HG02763 (cell line): ENCODE measurements at regions not wholly inside any gene's neighbourhood (a gene's known extent, or its start where the extent isn't known, plus 50 kb on each side); places are given as distances from the start of the nearest gene placed in this dataset.

Experiments
- ATAC-seq: cut with Tn5 transposase; IDR thresholded peaks from one replicate; pipeline ENCODE4 v1.9.1; 2021; ENCODE audit warnings: mild to moderate bottlenecking, moderate library complexity; ENCODE audit not compliant: unreplicated experiment

- no peak for ATAC-seq
These were observed 82.3 kb upstream of the PHACTR2 start for GRCh38 chr6:143595251-143596036.

- ATAC-seq, result no peak
These were observed 83.1 kb upstream of the PHACTR2 start for GRCh38 chr6:143594647-143595046.

- no peak for ATAC-seq
These were observed 80.8 kb upstream of the FUCA2 start for GRCh38 chr6:143592335-143592734.

GRCh38 chr6:143591441-143591840 lies 79.9 kb upstream of the FUCA2 start:
- ATAC-seq, result no peak

- no peak for ATAC-seq
These were observed 77.6 kb upstream of the FUCA2 start for GRCh38 chr6:143589162-143589561.

GRCh38 chr6:143586557-143586956 lies 75.0 kb upstream of the FUCA2 start:
- no peak for ATAC-seq

GRCh38 chr6:143585716-143586115 lies 74.2 kb upstream of the FUCA2 start:
- ATAC-seq, result no peak

DNA sequence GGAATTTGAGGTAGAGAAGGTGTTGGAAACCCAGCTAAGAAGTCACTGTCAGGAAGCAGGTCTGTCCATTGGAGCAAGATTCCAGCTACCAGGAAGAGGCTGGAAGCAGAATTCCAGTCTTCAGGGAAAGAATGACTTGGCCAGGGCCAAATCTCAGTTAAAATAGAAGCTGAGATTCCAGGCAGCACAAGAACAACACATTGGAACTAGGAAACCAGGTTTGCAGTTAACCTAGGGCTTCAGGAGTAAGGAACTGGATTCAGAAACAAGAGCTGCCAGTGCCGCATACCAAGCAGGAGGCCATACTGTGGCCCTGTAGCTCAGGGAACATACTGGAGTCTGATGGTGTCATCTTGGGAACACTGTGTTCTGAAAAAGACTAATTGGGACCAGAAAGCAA lies 73.7 kb upstream of the FUCA2 start:
- ATAC-seq, result no peak

DNA sequence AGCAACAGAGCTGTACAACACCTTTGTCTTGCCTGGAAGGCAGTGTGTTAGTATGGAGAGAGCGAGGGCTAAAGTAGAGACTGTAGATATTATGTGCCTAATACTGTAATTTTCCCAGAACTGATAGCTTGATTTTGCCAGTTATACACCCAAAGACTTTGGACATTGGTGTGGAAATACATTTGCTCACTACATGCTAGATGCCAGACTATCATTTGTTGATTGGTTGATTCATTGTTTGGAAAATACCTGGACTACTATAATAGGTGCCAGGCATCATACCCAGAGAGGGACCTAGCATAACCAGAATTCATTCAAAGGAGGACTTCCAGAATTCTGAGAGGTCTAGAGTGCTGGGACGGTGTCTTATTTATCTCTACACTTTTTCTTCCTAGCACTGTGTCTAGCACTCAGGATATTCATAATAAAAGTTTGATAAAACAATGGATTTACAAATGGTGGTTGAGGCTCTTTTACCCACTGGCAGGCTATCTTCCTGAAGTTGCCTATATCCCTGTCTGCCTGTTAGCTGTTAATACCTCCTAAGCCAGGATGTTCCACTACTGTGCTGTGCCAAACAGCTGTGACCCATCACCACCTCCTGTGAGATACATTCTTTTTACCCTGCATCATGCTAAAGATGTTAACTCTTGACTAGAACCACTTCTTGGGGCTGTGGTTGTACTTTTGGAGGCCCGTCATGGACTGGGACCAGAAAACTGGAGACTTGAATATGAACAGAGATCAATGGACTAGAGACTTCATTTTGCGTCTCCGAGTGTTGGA lies 72.2 kb upstream of the FUCA2 start:
- no peak for ATAC-seq

DNA sequence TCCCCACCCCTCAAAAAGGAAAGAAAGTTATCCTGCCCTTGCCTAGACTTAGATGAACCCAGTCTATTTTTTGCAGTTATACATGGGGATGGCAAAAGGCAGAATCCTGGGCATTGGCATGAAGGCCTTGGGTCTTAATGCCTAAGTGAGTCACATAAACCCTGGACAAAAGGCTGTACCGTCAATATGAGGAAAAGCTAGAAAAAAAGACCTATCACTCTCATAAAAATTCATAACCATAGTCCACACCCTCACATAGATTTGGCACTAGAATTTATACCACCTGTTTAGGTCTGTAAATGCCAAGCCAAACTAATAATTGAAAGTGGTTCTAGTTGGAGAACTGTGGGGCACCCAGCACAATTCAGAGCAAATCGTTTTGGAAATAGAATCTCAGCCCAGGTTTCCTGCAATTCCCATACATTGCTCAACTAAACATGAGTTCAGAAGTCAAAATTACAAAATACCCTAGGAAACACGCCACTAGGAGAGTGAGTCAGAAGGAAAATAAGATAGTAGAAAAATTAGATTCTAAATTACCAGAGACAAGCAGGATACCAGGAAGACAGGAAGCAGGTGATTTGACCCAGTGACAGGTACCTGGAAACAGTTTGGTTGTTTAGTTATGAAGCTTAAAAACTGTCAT lies 70.4 kb upstream of the FUCA2 start:
- ATAC-seq, result no peak

DNA sequence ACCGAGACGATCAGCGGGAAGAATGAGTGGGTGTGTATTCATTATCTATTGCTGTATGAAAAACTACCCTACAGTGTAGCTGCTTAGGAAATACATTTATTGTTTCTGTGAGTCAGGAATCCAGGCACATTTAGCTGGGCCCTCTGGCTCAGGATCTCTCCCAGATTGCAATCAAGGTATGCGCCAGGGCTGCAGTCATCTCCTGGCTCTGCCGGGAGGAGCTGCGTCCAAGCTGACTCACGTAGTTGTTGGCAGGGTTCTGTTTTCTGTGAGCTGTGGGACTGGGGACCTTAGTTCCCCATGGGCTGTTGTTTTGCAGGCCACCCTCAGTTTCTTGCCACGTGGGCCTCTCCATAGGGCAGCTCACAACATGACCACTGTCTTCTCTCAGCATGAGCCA lies 68.2 kb upstream of the FUCA2 start:
- no peak for ATAC-seq

GRCh38 chr6:143578054-143578453 lies 66.5 kb upstream of the FUCA2 start:
- no peak for ATAC-seq

GRCh38 chr6:143575901-143576426 lies 64.4 kb upstream of the FUCA2 start:
- ATAC-seq, result no peak

DNA sequence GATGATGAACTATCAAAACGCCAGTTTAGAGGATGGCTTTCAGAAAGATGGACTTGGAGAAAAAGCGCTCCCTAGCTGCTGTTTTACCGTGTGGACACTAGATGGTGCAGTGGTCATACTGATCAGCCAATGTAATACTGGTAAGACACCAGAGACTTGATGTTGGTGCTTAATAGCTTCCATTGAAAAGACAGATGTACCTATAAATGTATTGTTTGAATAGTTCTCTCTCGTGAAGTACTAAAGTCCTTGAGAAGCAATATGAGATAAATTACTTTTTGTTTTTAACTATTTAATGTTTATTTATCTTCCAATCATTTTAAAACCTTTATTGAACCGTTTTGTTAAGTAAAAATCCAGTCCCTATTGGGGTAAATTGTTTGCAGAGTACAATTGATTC lies 63.9 kb upstream of the FUCA2 start:
- ATAC-seq, result peak; percentile 82

DNA sequence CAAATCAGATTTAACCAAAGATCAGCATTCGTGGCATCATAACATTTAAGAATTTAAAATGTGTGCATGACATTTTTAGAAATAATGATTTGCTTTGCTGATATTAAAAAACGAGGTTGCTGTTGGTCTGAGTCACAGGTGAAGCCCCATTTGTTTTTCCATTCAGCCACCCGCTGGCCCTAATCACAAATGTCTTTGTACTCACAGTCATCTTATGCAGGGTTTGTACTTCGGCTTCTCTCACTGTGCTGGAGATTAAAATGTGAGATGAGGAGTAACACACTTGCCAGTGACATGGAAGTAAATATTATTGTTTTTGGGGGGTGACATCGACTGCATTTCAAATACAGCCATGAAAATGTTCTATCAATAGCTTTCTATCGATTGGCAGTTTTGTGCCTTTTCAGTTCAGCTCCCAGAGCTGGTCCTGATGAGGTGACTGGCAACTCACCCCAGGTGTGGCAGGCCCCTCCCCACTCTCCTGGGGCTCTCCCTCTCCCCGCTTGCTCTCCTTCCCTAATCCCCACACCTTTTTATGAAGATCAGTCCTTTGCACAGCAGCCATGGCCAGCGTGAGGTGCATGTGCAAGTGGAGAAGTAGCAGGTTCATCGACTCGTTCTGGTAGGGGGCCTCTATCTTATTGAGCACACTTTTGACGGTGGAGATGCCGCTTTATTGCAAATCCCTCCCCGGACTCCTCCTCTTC lies 58.8 kb upstream of the FUCA2 start:
- ATAC-seq, result no peak

DNA sequence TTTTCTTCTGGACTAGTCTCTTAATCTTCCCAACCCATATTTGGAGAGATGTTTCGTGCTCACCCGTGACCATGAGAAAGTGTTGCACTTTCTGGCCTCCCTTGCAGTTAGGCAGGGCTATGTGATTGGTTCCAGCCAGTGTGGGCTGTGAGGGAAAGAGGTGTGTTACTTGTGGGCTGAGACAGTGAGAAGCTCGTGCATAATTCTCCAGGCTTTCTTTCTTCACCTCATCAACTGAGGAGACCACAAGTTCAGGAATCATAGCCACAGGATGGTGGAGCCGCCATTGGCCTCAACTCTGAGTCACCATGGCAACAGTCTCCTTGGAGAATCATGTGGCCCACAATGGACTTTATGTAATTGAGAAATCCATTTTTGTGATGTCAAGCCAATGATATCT lies 57.5 kb upstream of the FUCA2 start:
- ATAC-seq, result no peak

- no peak for ATAC-seq
These were observed 53.0 kb upstream of the FUCA2 start for GRCh38 chr6:143564484-143565017.

GRCh38 chr6:143562143-143562542 lies 50.6 kb upstream of the FUCA2 start:
- no peak for ATAC-seq
